ENCODE measurements at regions not wholly inside any gene's neighbourhood (a gene's known extent, or its start where the extent isn't known, plus 50 kb on each side); places are given as distances from the start of the nearest gene placed in this dataset.

DNA sequence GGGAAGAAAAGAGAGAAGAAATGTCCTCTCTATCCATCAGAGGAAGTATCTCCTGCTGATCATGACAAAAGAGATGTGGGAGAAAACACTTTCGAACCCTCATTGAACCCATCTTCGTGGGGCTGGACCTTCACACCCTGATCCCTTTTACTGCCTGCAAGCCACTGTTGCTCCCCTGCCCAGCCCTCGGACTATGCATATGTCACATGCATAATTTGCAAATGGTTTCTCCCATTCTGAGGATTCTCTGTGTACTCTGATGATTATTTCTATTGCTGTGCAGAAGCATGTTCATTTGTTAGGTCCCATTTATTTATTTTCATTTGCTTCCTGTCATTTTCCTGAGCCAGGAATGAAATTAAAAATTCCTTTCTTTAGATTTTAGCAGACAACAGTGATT lies 64.7 kb downstream of the DNAAF9 start (continued):
- TF ChIP-seq OSR2 (tag by site-specific recombination; IDR thresholded peaks at IDR 0.05) (no peak), ZNF23 (tag by site-specific recombination; IDR thresholded peaks at IDR 0.05; ENCODE audit: borderline replicate concordance) (no peak), ZNF211 (tag by site-specific recombination; IDR thresholded peaks at IDR 0.05; ENCODE audit: low read depth) (no peak), ZBTB26 (tag by site-specific recombination; optimal IDR thresholded peaks at IDR 0.05) (no peak), ZBTB21 (tag by site-specific recombination; IDR thresholded peaks at IDR 0.05) (no peak)
- TF ChIP-seq, protein P1, sequence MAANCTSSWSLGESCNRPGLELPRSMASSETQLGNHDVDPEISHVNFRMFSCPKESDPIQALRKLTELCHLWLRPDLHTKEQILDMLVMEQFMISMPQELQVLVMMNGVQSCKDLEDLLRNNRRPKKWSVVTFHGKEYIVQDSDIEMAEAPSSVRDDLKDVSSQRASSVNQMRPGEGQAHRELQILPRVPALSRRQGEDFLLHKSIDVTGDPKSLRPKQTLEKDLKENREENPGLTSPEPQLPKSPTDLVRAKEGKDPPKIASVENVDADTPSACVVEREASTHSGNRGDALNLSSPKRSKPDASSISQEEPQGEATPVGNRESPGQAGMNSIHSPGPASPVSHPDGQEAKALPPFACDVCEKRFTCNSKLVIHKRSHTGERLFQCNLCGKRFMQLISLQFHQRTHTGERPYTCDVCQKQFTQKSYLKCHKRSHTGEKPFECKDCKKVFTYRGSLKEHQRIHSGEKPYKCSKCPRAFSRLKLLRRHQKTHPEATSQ (tag by site-specific recombination; IDR thresholded peaks at IDR 0.05) = no peak

DNA sequence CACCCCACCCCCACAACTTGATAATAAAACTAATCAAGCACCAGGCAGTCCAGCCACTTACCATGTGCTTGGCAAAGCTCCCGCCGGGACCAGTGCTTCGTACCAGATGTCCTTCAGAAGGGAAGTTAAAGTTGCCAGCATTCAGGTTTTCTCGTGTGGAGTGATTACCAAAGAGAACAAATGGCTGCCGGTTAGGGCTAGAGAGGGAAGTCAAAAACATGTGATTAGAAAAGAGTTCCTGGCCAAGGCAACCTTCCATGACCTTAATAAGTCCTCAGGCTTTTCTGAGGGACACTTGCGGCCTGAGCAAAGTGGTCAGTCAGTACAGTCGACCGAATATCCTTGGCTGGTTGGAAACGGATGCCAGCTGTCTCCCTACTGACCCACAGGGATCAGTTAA lies 67.0 kb downstream of the DNAAF9 start:
- H3K9me3 ChIP-seq (ENCODE audit: control insufficient read depth, insufficient read depth, low read depth, low read length) = no peaks in the 10 kb centered on the region
- no peaks in the 10 kb centered on the region for H3K4me1 ChIP-seq (ENCODE audit: control insufficient read depth, insufficient read depth, low read length)
- no peak overlapping the region for H3K4me3 ChIP-seq (ENCODE audit: low read depth, low read length)
- ChIA-PET POLR2A (no interaction called here), CTCF (no interaction called here)
- H3K36me3 ChIP-seq (ENCODE audit: control insufficient read depth in 2 of 2, insufficient read depth in 1 of 2, low read length in 2 of 2) = peaks cover 5 to 10% of the 10 kb centered on the region in 2 experiments; a peak in 2 of 3 replicates
- TF ChIP-seq MYNN (tag by site-specific recombination; IDR thresholded peaks at IDR 0.05; ENCODE audit: borderline replicate concordance) (no peak), KLF8 (tag by site-specific recombination; IDR thresholded peaks at IDR 0.05) (no peak), ZNF544 (tag by site-specific recombination; IDR thresholded peaks at IDR 0.05) (no peak), ZNF23 (tag by site-specific recombination; IDR thresholded peaks at IDR 0.05; ENCODE audit: borderline replicate concordance) (no peak), BCL6B (tag by site-specific recombination; IDR thresholded peaks at IDR 0.05) (no peak), ZIC2 (tag by site-specific recombination; IDR thresholded peaks at IDR 0.05) (no peak), ZNF830 (tag by site-specific recombination; IDR thresholded peaks at IDR 0.05; ENCODE audit: low read depth) (no peak), ZNF426 (tag by site-specific recombination; IDR thresholded peaks at IDR 0.05) (no peak), ZNF48 (tag by site-specific recombination; IDR thresholded peaks at IDR 0.05) (no peak), ZNF112 (tag by site-specific recombination; IDR thresholded peaks at IDR 0.05) (no peak), HOXD13 (CRISPR knock-in tag; IDR thresholded peaks at IDR 0.05; ENCODE audit: borderline replicate concordance) (no peak)
- H3K27ac ChIP-seq (ENCODE audit: extremely low read depth, low read depth, low read length) = no peak overlapping the region

GRCh38 chr20:3339571-3339970 lies 67.9 kb downstream of the DNAAF9 start:
- CTCF ChIA-PET = interaction anchor here (1.1 kb wide), 1 partner anchor 23 kb away, joined by 4 read pairs; no protein-coding TSS in a partner anchor
- Histone ChIP-seq H3K9me3 (ENCODE audit: control insufficient read depth, insufficient read depth, low read depth, low read length) (no peaks in the 10 kb centered on the region), H3K4me3 (ENCODE audit: low read depth, low read length) (no peak overlapping the region), H3K27ac (ENCODE audit: extremely low read depth, low read depth, low read length) (no peak overlapping the region), H3K4me1 (ENCODE audit: control insufficient read depth, insufficient read depth, low read length) (no peaks in the 10 kb centered on the region), H3K36me3 (ENCODE audit: control insufficient read depth in 2 of 2, insufficient read depth in 1 of 2, low read length in 2 of 2) (peaks cover 5% of the 10 kb centered on the region in 2 experiments; a peak in 2 of 3 replicates)
- POLR2A ChIA-PET = interaction anchor here (0.6 kb wide), 1 partner anchor 143 kb away, joined by 10 read pairs; no protein-coding TSS in a partner anchor
- TF ChIP-seq HIC1 (tag by site-specific recombination; IDR thresholded peaks at IDR 0.05) = no peak
- no peak for TF ChIP-seq ZNF26 (tag by site-specific recombination; IDR thresholded peaks at IDR 0.05)
- no peak for TF ChIP-seq KLF7 (tag by site-specific recombination; IDR thresholded peaks at IDR 0.05; ENCODE audit: borderline replicate concordance)
- TF ChIP-seq REPIN1 (tag by site-specific recombination; IDR thresholded peaks at IDR 0.05; ENCODE audit: low read depth) = no peak
- no peak for TF ChIP-seq ZNF37A (tag by site-specific recombination; IDR thresholded peaks at IDR 0.05)
- no peak for TF ChIP-seq ZBTB1 (tag by site-specific recombination; IDR thresholded peaks at IDR 0.05)
- TF ChIP-seq ZNF335 (tag by site-specific recombination; conservative IDR thresholded peaks at IDR 0.05) = no peak
- TF ChIP-seq ZNF112 (tag by site-specific recombination; IDR thresholded peaks at IDR 0.05) = no peak
- no peak for TF ChIP-seq ZNF707 (tag by site-specific recombination; IDR thresholded peaks at IDR 0.05)
- TF ChIP-seq, protein P2, sequence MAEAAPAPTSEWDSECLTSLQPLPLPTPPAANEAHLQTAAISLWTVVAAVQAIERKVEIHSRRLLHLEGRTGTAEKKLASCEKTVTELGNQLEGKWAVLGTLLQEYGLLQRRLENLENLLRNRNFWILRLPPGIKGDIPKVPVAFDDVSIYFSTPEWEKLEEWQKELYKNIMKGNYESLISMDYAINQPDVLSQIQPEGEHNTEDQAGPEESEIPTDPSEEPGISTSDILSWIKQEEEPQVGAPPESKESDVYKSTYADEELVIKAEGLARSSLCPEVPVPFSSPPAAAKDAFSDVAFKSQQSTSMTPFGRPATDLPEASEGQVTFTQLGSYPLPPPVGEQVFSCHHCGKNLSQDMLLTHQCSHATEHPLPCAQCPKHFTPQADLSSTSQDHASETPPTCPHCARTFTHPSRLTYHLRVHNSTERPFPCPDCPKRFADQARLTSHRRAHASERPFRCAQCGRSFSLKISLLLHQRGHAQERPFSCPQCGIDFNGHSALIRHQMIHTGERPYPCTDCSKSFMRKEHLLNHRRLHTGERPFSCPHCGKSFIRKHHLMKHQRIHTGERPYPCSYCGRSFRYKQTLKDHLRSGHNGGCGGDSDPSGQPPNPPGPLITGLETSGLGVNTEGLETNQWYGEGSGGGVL (tag by site-specific recombination; IDR thresholded peaks at IDR 0.05) = no peak
